ENCODE measurements at regions not wholly inside any gene's neighbourhood (a gene's known extent, or its start where the extent isn't known, plus 50 kb on each side); places are given as distances from the start of the nearest gene placed in this dataset.
"Not testable (repeated sequence)": the region's sequence is repeated elsewhere in the genome, so short reads cannot be mapped to it uniquely, and the experiment has no call there.

- TF ChIP-seq POLR2A, ELK1 (IDR thresholded peaks at IDR 0.05; ENCODE audit: low read depth, low read length): not testable (repeated sequence)
These were observed 518.4 kb downstream of the TUBA3C start for GRCh38 chr13:18663222-18663621.

Data from GM12878 (cell line).